AG09319 (cell line): ENCODE measurements at regions not wholly inside any gene's neighbourhood (a gene's known extent, or its start where the extent isn't known, plus 50 kb on each side); places are given as distances from the start of the nearest gene placed in this dataset.

ENCODE experiments used
- DNase-seq: peaks from one replicate; pipeline ENCODE4 v3.0.0-alpha.2; 2010; ENCODE audit warnings: low read depth; ENCODE audit errors: extremely low read depth
- CTCF ChIP-seq: IDR thresholded peaks from 2 replicates; pipeline ENCODE4 v1.5.1; 2011; ENCODE audit warnings: low read depth, mild to moderate bottlenecking, inconsistent platforms, low read length, moderate library complexity

GRCh38 chr5:116856271-116856670, 281.6 kb upstream of the SEMA6A start:
- TF ChIP-seq CTCF: no peak
- DNase-seq: no peak

GRCh38 chr5:116853992-116854391, 279.4 kb upstream of the SEMA6A start:
- TF ChIP-seq CTCF: no peak
- DNase-seq: no peak

GRCh38 chr5:116848954-116849581, 274.4 kb upstream of the SEMA6A start:
- no peak for TF ChIP-seq CTCF
- DNase-seq: no peak

GRCh38 chr5:116847960-116848359, 273.3 kb upstream of the SEMA6A start:
- no peak for TF ChIP-seq CTCF
- no peak for DNase-seq

- no peak for DNase-seq
- no peak for TF ChIP-seq CTCF
Observed at GRCh38 chr5:116844015-116844414, 269.4 kb upstream of the SEMA6A start.

GRCh38 chr5:116842514-116842961, 267.9 kb upstream of the SEMA6A start:
- TF ChIP-seq CTCF: no peak

GRCh38 chr5:116841734-116842133, 267.1 kb upstream of the SEMA6A start:
- no peak for TF ChIP-seq CTCF
- DNase-seq: no peak

More at GRCh38 chr5:116842514-116842961, 267.9 kb upstream of the SEMA6A start:
- no peak for DNase-seq
